Nephron (organoid): ENCODE measurements at regions not wholly inside any gene's neighbourhood (a gene's known extent, or its start where the extent isn't known, plus 50 kb on each side); places are given as distances from the start of the nearest gene placed in this dataset.

Experiments
- H3K27ac Mint-ChIP-seq, 3 experiments: 2 replicates each; pipeline ENCODE4 v1.8.0; 2020; ENCODE audit warnings: mixed read lengths in 3 of 3, mild to moderate bottlenecking in 2 of 3, moderate library complexity in 1 of 3
- H3K27me3 Mint-ChIP-seq: 2 replicates; pipeline ENCODE4 v1.8.0; 2021; ENCODE audit warnings: low read depth, mild to moderate bottlenecking, moderate library complexity, mixed read lengths
- H3K36me3 Mint-ChIP-seq: 2 replicates; pipeline ENCODE4 v1.8.0; 2020; ENCODE audit warnings: low read depth, mixed read lengths
- H3K4me1 Mint-ChIP-seq: 2 replicates; pipeline ENCODE4 v1.8.0; 2020; ENCODE audit warnings: mixed read lengths
- H3K4me3 Mint-ChIP-seq, 3 experiments: 2 replicates each; pipeline ENCODE4 v1.8.0; 2020; ENCODE audit warnings: mild to moderate bottlenecking in 3 of 3, mixed read lengths in 3 of 3, moderate library complexity in 2 of 3
- H3K9me3 Mint-ChIP-seq: 2 replicates; pipeline ENCODE4 v1.8.0; 2020; ENCODE audit warnings: mixed read lengths
- CTCF ChIP-seq, 3 experiments: fragments of 200-600 bp; sonication (generic); IDR thresholded peaks; one replicate each; pipeline ENCODE4 v1.5.0; 2021; ENCODE audit warnings: antibody characterized with exemption in 3 of 3; ENCODE audit not compliant: unreplicated experiment in 3 of 3

- Mint-ChIP-seq H3K36me3 (no peaks in the 10 kb centered on the region), H3K4me3 (no peak overlapping the region), H3K27me3 (no peaks in the 10 kb centered on the region), H3K9me3 (peaks cover 4% of the 10 kb centered on the region), H3K27ac (no peak overlapping the region), H3K4me1 (peaks cover 3% of the 10 kb centered on the region)
- TF ChIP-seq CTCF (IDR thresholded peaks at IDR 0.05; ENCODE audit: unreplicated experiment in 3 of 3), result no peak
Observed at GRCh38 chr5:144102979-144103378, 67.5 kb downstream of the YIPF5 start.

GRCh38 chr5:144103611-144104485 lies 66.6 kb downstream of the YIPF5 start:
- Mint-ChIP-seq H3K36me3 (no peaks in the 10 kb centered on the region), H3K27ac (no peak overlapping the region), H3K4me1 (peaks cover 6% of the 10 kb centered on the region), H3K27me3 (no peaks in the 10 kb centered on the region), H3K9me3 (peaks cover 2% of the 10 kb centered on the region), H3K4me3 (no peak overlapping the region)
- TF ChIP-seq CTCF (IDR thresholded peaks at IDR 0.05; ENCODE audit: unreplicated experiment in 3 of 3), result no peak

GRCh38 chr5:144105371-144105770 lies 65.1 kb downstream of the YIPF5 start:
- H3K27ac Mint-ChIP-seq, result no peak overlapping the region

GRCh38 chr5:144108131-144108530 lies 62.3 kb downstream of the YIPF5 start:
- Mint-ChIP-seq H3K36me3 (no peaks in the 10 kb centered on the region), H3K4me3 (no peak overlapping the region), H3K4me1 (peaks cover 6% of the 10 kb centered on the region), H3K27me3 (no peaks in the 10 kb centered on the region), H3K27ac (peak overlapping the region in 2 of 3 experiments; percentile 34 to 44), H3K9me3 (peaks cover 11% of the 10 kb centered on the region)
- no peak for TF ChIP-seq CTCF (IDR thresholded peaks at IDR 0.05; ENCODE audit: unreplicated experiment in 3 of 3)

More at GRCh38 chr5:144105371-144105770, 65.1 kb downstream of the YIPF5 start:
- Mint-ChIP-seq H3K27me3 (no peaks in the 10 kb centered on the region), H3K36me3 (no peaks in the 10 kb centered on the region), H3K4me1 (peaks cover 6% of the 10 kb centered on the region), H3K4me3 (no peak overlapping the region), H3K9me3 (peaks cover 2% of the 10 kb centered on the region)
- TF ChIP-seq CTCF (IDR thresholded peaks at IDR 0.05; ENCODE audit: unreplicated experiment in 3 of 3), result no peak
